SK-N-SH (cell line): ENCODE measurements at regions not wholly inside any gene's neighbourhood (a gene's known extent, or its start where the extent isn't known, plus 50 kb on each side); places are given as distances from the start of the nearest gene placed in this dataset.

Experiments
- CTCF ChIA-PET: fragments of 300-600, 350-600 bp; formaldehyde crosslinking; extraction: SDS; loops from one replicate; lab custom pipeline; 2021; lab: Yijun Ruan, JAX
- POLR2A ChIA-PET: fragments of 350-600 bp; sonication (Branson Sonifier 250); formaldehyde crosslinking; extraction: SDS; loops from one replicate; lab custom pipeline; 2020; ENCODE audit warnings: antibody characterized with exemption, inconsistent platforms; lab: Yijun Ruan, JAX
- DNase-seq: peaks from one replicate; pipeline ENCODE4 v3.0.0; 2012
- H2AFZ ChIP-seq: fragments of 200-600 bp; sonication (generic); 2 replicates; pipeline ENCODE4 v1.8.1; 2016; ENCODE audit warnings: antibody characterized with exemption, mild to moderate bottlenecking, low read depth
- H3F3A ChIP-seq: fragments of 200-600 bp; sonication (generic); replicated peaks from 2 replicates; pipeline ENCODE3; 2016; ENCODE audit warnings: antibody characterized with exemption, mild to moderate bottlenecking; ENCODE audit not compliant: insufficient read depth
- H3K27ac ChIP-seq, 2 experiments: fragments of 200-500 bp in 1 of 2; fragments of 200-600 bp in 1 of 2; sonication (Bioruptor generic) in 1 of 2; sonication (generic), shearing (Covaris generic) in 1 of 2; 2 replicates each; pipeline versions ENCODE4 v1.5.1 to v1.6.1; 2014 to 2016; ENCODE audit warnings: low read depth in 2 of 2, inconsistent platforms in 1 of 2, low read length in 1 of 2, mild to moderate bottlenecking in 1 of 2, mixed read lengths in 1 of 2
- H3K27me3 ChIP-seq: fragments of 200-600 bp; sonication (generic), shearing (Covaris generic); 2 replicates; pipeline ENCODE4 v1.6.1; 2016; ENCODE audit warnings: mixed run types; ENCODE audit not compliant: insufficient read depth
- H3K36me3 ChIP-seq, 2 experiments: fragments of 200-500 bp in 1 of 2; fragments of 200-600 bp in 1 of 2; sonication (Bioruptor generic) in 1 of 2; sonication (generic) in 1 of 2; replicated peaks in 1 of 2; 2 replicates each; pipeline versions ENCODE3 to v1.5.1; 2014 to 2016; ENCODE audit warnings: low read length in 1 of 2, mild to moderate bottlenecking in 1 of 2; ENCODE audit not compliant: insufficient read depth in 2 of 2, control insufficient read depth in 1 of 2
- H3K4me1 ChIP-seq, 2 experiments: fragments of 200-500 bp in 1 of 2; fragments of 200-600 bp in 1 of 2; sonication (Bioruptor generic) in 1 of 2; sonication (generic), shearing (Covaris generic) in 1 of 2; 2 replicates each; pipeline versions ENCODE4 v1.5.1 to v1.6.1; 2014 to 2016; ENCODE audit warnings: low read depth in 1 of 2, low read length in 1 of 2, mixed run types in 1 of 2; ENCODE audit not compliant: insufficient read depth in 2 of 2, control insufficient read depth in 1 of 2
- H3K4me2 ChIP-seq: fragments of 200-600 bp; sonication (generic), shearing (Covaris generic); 2 replicates; pipeline ENCODE4 v1.6.1; 2017; ENCODE audit warnings: mixed run types
- H3K4me3 ChIP-seq, 2 experiments: fragments of 200-500 bp in 1 of 2; fragments of 200-600 bp in 1 of 2; sonication (Bioruptor generic) in 1 of 2; sonication (generic), shearing (Covaris generic) in 1 of 2; 2 replicates each; pipeline versions ENCODE4 v1.5.1 to v1.8.1; 2014 to 2016; ENCODE audit warnings: low read depth in 2 of 2, inconsistent platforms in 1 of 2, low read length in 1 of 2, mild to moderate bottlenecking in 1 of 2, mixed read lengths in 1 of 2, moderate library complexity in 1 of 2
- H3K79me2 ChIP-seq: fragments of 200-600 bp; sonication (generic); 2 replicates; pipeline ENCODE4 v1.8.1; 2017; ENCODE audit warnings: mild to moderate bottlenecking; ENCODE audit not compliant: insufficient read depth
- H3K9ac ChIP-seq: fragments of 200-600 bp; sonication (generic); 2 replicates; pipeline ENCODE4 v1.6.1; 2017; ENCODE audit warnings: mixed run types
- H3K9me2 ChIP-seq: fragments of 200-600 bp; sonication (generic); 2 replicates; pipeline ENCODE4 v1.6.1; 2017; ENCODE audit warnings: mixed run types
- H3K9me3 ChIP-seq: fragments of 200-600 bp; sonication (generic); 2 replicates; pipeline ENCODE4 v1.6.1; 2017; ENCODE audit warnings: mixed run types, mild to moderate bottlenecking, moderate library complexity
- H4K20me1 ChIP-seq: fragments of 200-600 bp; sonication (generic); 2 replicates; pipeline ENCODE4 v1.6.1; 2017; ENCODE audit warnings: mild to moderate bottlenecking, mixed run types; ENCODE audit not compliant: insufficient read depth
- EZH2phosphoT487 ChIP-seq: fragments of 200-600 bp; sonication (generic); IDR thresholded peaks from 2 replicates; pipeline ENCODE4 v1.6.1; 2017; ENCODE audit warnings: low read depth, mixed run types, mild to moderate bottlenecking, antibody characterized with exemption, moderate library complexity, borderline replicate concordance
- FOSL2 ChIP-seq: IDR thresholded peaks from 2 replicates; pipeline ENCODE4 v1.4.0; 2012; ENCODE audit warnings: low read depth, mild to moderate bottlenecking, moderate library complexity, borderline replicate concordance
- FOXJ3 ChIP-seq: sonication (generic); formaldehyde crosslinking; IDR thresholded peaks from 2 replicates; pipeline ENCODE4 v1.5.1; 2020; ENCODE audit warnings: mild to moderate bottlenecking, missing genetic modification reagents
- JUND ChIP-seq: IDR thresholded peaks from 2 replicates; pipeline ENCODE4 v1.4.0; 2012
- MAX ChIP-seq: IDR thresholded peaks from 2 replicates; pipeline ENCODE4 v1.4.0; 2012; ENCODE audit warnings: low read depth
- MEF2A ChIP-seq: IDR thresholded peaks from 2 replicates; pipeline ENCODE4 v1.4.0; 2012; ENCODE audit warnings: low read depth, borderline replicate concordance
- NRF1 ChIP-seq: IDR thresholded peaks from 2 replicates; pipeline ENCODE4 v1.6.1; 2012; ENCODE audit warnings: low read depth, mild to moderate bottlenecking, low read length
- RAD21 ChIP-seq: IDR thresholded peaks from 2 replicates; pipeline ENCODE4 v1.6.1; 2012; ENCODE audit warnings: mild to moderate bottlenecking, low read length
- REST ChIP-seq: IDR thresholded peaks from 2 replicates; pipeline ENCODE4 v1.6.1; 2012; ENCODE audit warnings: mild to moderate bottlenecking, low read depth, low read length, moderate library complexity
- RFX5 ChIP-seq: IDR thresholded peaks from 2 replicates; pipeline ENCODE4 v1.6.1; 2012; ENCODE audit warnings: mild to moderate bottlenecking, improper control_type of control experiment, low read length
- TCF12 ChIP-seq: IDR thresholded peaks from 2 replicates; pipeline ENCODE4 v1.4.0; 2012
- USF1 ChIP-seq: IDR thresholded peaks from 2 replicates; pipeline ENCODE4 v1.4.0; 2012; ENCODE audit warnings: low read depth, borderline replicate concordance
- USF2 ChIP-seq: fragments of 150-350 bp; IDR thresholded peaks from 2 replicates; pipeline ENCODE4 v1.6.1; 2017; ENCODE audit warnings: antibody characterized with exemption, low read length, low read depth, borderline replicate concordance
- ZBTB33 ChIP-seq: IDR thresholded peaks from 2 replicates; pipeline ENCODE4 v1.4.0; 2012; ENCODE audit warnings: low read depth, borderline replicate concordance
- WGBS: methylation state at CpG from one replicate; pipeline ENCODE4 v1.1.6; 2017; ENCODE audit warnings: low lambda C conversion rate; 5-methylcytosine and 5-hydroxymethylcytosine counted together

- ChIA-PET CTCF (no interaction called here), POLR2A (no interaction called here)
- Histone ChIP-seq H2AFZ (no peak overlapping the region), H3K36me3 (no peaks in the 10 kb centered on the region), H3K9me2 (no peaks in the 10 kb centered on the region), H3K9me3 (no peaks in the 10 kb centered on the region), H3K4me2 (no peak overlapping the region), H3K9ac (no peak overlapping the region), H3K79me2 (no peaks in the 10 kb centered on the region), H3K27ac (no peak overlapping the region), H3F3A (no peaks in the 10 kb centered on the region), H3K27me3 (no peaks in the 10 kb centered on the region), H4K20me1 (no peaks in the 10 kb centered on the region), H3K4me3 (no peak overlapping the region), H3K4me1 (no peaks in the 10 kb centered on the region)
- TF ChIP-seq FOSL2 (no peak), REST (no peak), USF1 (no peak), MEF2A (no peak), MAX (no peak), USF2 (no peak), RFX5 (no peak), JUND (no peak)
- WGBS: 2% methylated on average over 2 of the region's 2 CpGs
- DNase-seq: no peak
These were observed 96.8 kb downstream of the FBXO4 start for GRCh38 chr5:42021923-42022322.

- Histone ChIP-seq H2AFZ (no peak overlapping the region), H3F3A (no peaks in the 10 kb centered on the region), H3K36me3 (no peaks in the 10 kb centered on the region), H3K4me2 (no peak overlapping the region), H3K9ac (no peak overlapping the region), H3K4me1 (no peaks in the 10 kb centered on the region), H3K9me2 (no peaks in the 10 kb centered on the region), H3K79me2 (no peaks in the 10 kb centered on the region), H3K27me3 (no peaks in the 10 kb centered on the region), H3K4me3 (no peak overlapping the region), H3K9me3 (no peaks in the 10 kb centered on the region), H4K20me1 (no peaks in the 10 kb centered on the region), H3K27ac (no peak overlapping the region)
- no peak for DNase-seq
- CTCF ChIA-PET: no interaction called here
- WGBS: 1% methylated on average over 2 of the region's 2 CpGs
- POLR2A ChIA-PET: no interaction called here
- TF ChIP-seq ZBTB33: no peak
- TF ChIP-seq TCF12: no peak
- no peak for TF ChIP-seq USF1
- no peak for TF ChIP-seq MAX
- TF ChIP-seq NRF1: no peak
- TF ChIP-seq RAD21: no peak
- TF ChIP-seq EZH2phosphoT487: no peak
- no peak for TF ChIP-seq FOXJ3
- TF ChIP-seq REST: no peak
These were observed 97.4 kb downstream of the FBXO4 start for GRCh38 chr5:42022383-42022972.
